Endodermal cell (in vitro differentiated cells): ENCODE measurements at regions not wholly inside any gene's neighbourhood (a gene's known extent, or its start where the extent isn't known, plus 50 kb on each side); places are given as distances from the start of the nearest gene placed in this dataset.

Experiments
- DNase-seq: peaks from one replicate; pipeline ENCODE4 v3.0.0-alpha.2; 2017
- H3K27ac ChIP-seq: 2 replicates; pipeline ENCODE4 v1.5.1; 2013; ENCODE audit warnings: mild to moderate bottlenecking, low read depth, low read length, moderate library complexity
- H3K27me3 ChIP-seq: 2 replicates; pipeline ENCODE4 v1.6.1; 2013; ENCODE audit warnings: mild to moderate bottlenecking, low read length, moderate library complexity; ENCODE audit not compliant: insufficient read depth, control insufficient read depth, poor library complexity, severe bottlenecking
- H3K36me3 ChIP-seq: 2 replicates; pipeline ENCODE4 v1.7.0; 2013; ENCODE audit warnings: mild to moderate bottlenecking, low read length, moderate library complexity; ENCODE audit not compliant: control insufficient read depth, insufficient read depth
- H3K4me1 ChIP-seq: one replicate; pipeline ENCODE4 v1.7.0; 2013; ENCODE audit warnings: low read length; ENCODE audit not compliant: control insufficient read depth, insufficient read depth
- H3K4me3 ChIP-seq: 2 replicates; pipeline ENCODE4 v1.5.1; 2013; ENCODE audit warnings: mild to moderate bottlenecking, low read length, moderate library complexity
- H3K9ac ChIP-seq: 2 replicates; pipeline ENCODE4 v1.6.1; 2013; ENCODE audit warnings: mild to moderate bottlenecking, low read length, moderate library complexity; ENCODE audit not compliant: poor library complexity, severe bottlenecking; ENCODE audit errors: extremely low read depth
- H3K9me3 ChIP-seq: 2 replicates; pipeline ENCODE4 v1.6.1; 2013; ENCODE audit warnings: mild to moderate bottlenecking, low read length, moderate library complexity; ENCODE audit not compliant: control insufficient read depth
- H3K27ac Mint-ChIP-seq: 2 replicates; pipeline ENCODE4 v1.8.0; 2020; ENCODE audit warnings: mixed read lengths
- H3K27me3 Mint-ChIP-seq: 2 replicates; pipeline ENCODE4 v1.8.0; 2021; ENCODE audit warnings: mild to moderate bottlenecking, mixed read lengths; ENCODE audit not compliant: insufficient read depth
- H3K36me3 Mint-ChIP-seq: 2 replicates; pipeline ENCODE4 v1.8.0; 2020; ENCODE audit warnings: low read depth, mixed read lengths
- H3K4me1 Mint-ChIP-seq: 2 replicates; pipeline ENCODE4 v1.8.0; 2020; ENCODE audit warnings: mixed read lengths
- H3K4me3 Mint-ChIP-seq: 2 replicates; pipeline ENCODE4 v1.8.0; 2020; ENCODE audit warnings: mild to moderate bottlenecking, moderate library complexity, mixed read lengths
- H3K9me3 Mint-ChIP-seq: 2 replicates; pipeline ENCODE4 v1.8.0; 2020; ENCODE audit warnings: mild to moderate bottlenecking, mixed read lengths
- CTCF ChIP-seq: fragments of 200-600 bp; sonication (generic); conservative IDR thresholded peaks from 2 replicates; pipeline ENCODE4 v1.5.0; 2021; ENCODE audit warnings: antibody characterized with exemption, mild to moderate bottlenecking
- WGBS, 2 experiments: methylation state at CpG; one replicate each; pipeline versions ENCODE4 v1.1.5 to v1.1.7; 2013; ENCODE audit warnings: missing lambda C conversion rate in 2 of 2, mixed read lengths in 1 of 2; ENCODE audit not compliant: insufficient coverage in 1 of 2, insufficient read length in 1 of 2; 5-methylcytosine and 5-hydroxymethylcytosine counted together

DNA sequence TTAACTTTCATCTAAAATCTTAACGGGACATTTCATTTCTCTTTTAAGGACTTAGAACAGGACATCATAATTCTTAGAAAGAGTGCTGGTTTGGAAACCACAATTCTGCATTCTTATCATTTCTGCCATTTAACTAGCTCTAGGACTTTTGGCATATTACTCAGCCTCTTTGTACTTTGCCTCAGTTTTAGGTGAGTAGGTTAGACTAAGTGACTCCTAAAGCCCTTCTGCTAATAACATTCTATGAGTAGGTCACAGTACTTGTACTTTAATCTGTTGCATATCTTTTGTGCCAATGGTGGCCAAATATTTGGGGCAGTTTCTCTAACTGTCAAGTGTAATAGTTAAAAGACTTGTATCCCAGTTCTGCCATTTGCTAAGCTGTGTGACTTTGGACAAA lies 115.4 kb upstream of the NUDT6 start:
- H3K4me3 ChIP-seq = no peak overlapping the region
- DNase-seq = no peak
- peaks cover 14% of the 10 kb centered on the region for H3K36me3 Mint-ChIP-seq
- peaks cover 18% of the 10 kb centered on the region for H3K9me3 Mint-ChIP-seq
- H3K27ac Mint-ChIP-seq = no peak overlapping the region
- no peaks in the 10 kb centered on the region for H3K27me3 ChIP-seq
- WGBS, 2 experiments = 95 to 100% methylated on average over 1 of the region's 1 CpG
- H3K9me3 ChIP-seq = peaks cover 16% of the 10 kb centered on the region
- no peak overlapping the region for H3K9ac ChIP-seq
- peaks cover 5% of the 10 kb centered on the region for H3K4me1 Mint-ChIP-seq
- no peak overlapping the region for H3K4me3 Mint-ChIP-seq
- H3K36me3 ChIP-seq = no peaks in the 10 kb centered on the region
- no peaks in the 10 kb centered on the region for H3K4me1 ChIP-seq
- no peak overlapping the region for H3K27ac ChIP-seq
- TF ChIP-seq CTCF = no peak
- no peaks in the 10 kb centered on the region for H3K27me3 Mint-ChIP-seq

GRCh38 chr4:123042095-123042494 lies 119.7 kb upstream of the NUDT6 start:
- no peaks in the 10 kb centered on the region for H3K4me1 ChIP-seq
- no peaks in the 10 kb centered on the region for H3K36me3 ChIP-seq
- Mint-ChIP-seq H3K9me3 (peaks cover 30% of the 10 kb centered on the region), H3K4me3 (no peak overlapping the region), H3K4me1 (no peaks in the 10 kb centered on the region), H3K27me3 (no peaks in the 10 kb centered on the region), H3K27ac (no peak overlapping the region), H3K36me3 (peaks cover 33% of the 10 kb centered on the region)
- DNase-seq = no peak
- H3K9me3 ChIP-seq = peaks cover 34% of the 10 kb centered on the region
- no peak overlapping the region for H3K4me3 ChIP-seq
- no peak for TF ChIP-seq CTCF
- no peaks in the 10 kb centered on the region for H3K27me3 ChIP-seq
- no peak overlapping the region for H3K9ac ChIP-seq
- no peak overlapping the region for H3K27ac ChIP-seq

DNA sequence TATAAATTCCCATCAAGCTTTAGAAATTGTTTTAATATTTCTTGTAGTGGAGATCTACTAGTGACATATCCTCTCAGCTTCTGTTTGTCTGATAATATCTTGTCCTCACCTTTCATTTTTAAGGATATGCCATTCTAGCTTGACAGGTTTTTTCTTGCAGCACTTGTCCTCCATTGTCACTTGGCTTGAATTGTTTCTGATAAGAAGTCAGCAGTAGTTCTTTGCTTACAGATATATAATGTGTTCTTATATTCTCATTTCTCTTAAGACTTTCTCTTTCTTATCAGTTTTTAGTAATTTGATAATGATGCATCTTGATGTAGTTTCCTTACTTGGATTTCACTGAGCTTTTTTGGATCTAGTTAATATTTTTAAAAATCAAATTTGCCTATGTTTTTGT lies 120.6 kb upstream of the NUDT6 start:
- H3K27me3 Mint-ChIP-seq = no peaks in the 10 kb centered on the region
- Histone ChIP-seq H3K4me1 (no peaks in the 10 kb centered on the region), H3K9ac (no peak overlapping the region), H3K9me3 (peaks cover 43% of the 10 kb centered on the region), H3K36me3 (no peaks in the 10 kb centered on the region), H3K27me3 (no peaks in the 10 kb centered on the region), H3K27ac (no peak overlapping the region), H3K4me3 (no peak overlapping the region)
- peaks cover 39% of the 10 kb centered on the region for H3K36me3 Mint-ChIP-seq
- peaks cover 36% of the 10 kb centered on the region for H3K9me3 Mint-ChIP-seq
- TF ChIP-seq CTCF = no peak
- H3K4me3 Mint-ChIP-seq = no peak overlapping the region
- no peak for DNase-seq
- no peak overlapping the region for H3K27ac Mint-ChIP-seq
- no peaks in the 10 kb centered on the region for H3K4me1 Mint-ChIP-seq
